ENCODE measurements at regions not wholly inside any gene's neighbourhood (a gene's known extent, or its start where the extent isn't known, plus 50 kb on each side); places are given as distances from the start of the nearest gene placed in this dataset.

GRCh38 chr18:2485983-2486382 lies 85.3 kb downstream of the METTL4 start:
- H3K4me3 ChIP-seq (ENCODE audit: low read depth, low read length), result no peak overlapping the region
- DNase-seq (ENCODE audit: low read depth), result peak; percentile 30
- TF ChIP-seq CTCF (IDR thresholded peaks at IDR 0.05; ENCODE audit: control insufficient read depth, extremely low read depth, insufficient read depth), result no peak

GRCh38 chr18:2486426-2486825 lies 84.9 kb downstream of the METTL4 start:
- no peak for TF ChIP-seq CTCF (IDR thresholded peaks at IDR 0.05; ENCODE audit: control insufficient read depth, extremely low read depth, insufficient read depth)
- H3K4me3 ChIP-seq (ENCODE audit: low read depth, low read length), result no peak overlapping the region

More at GRCh38 chr18:2486426-2486825, 84.9 kb downstream of the METTL4 start:
- DNase-seq (ENCODE audit: low read depth), result no peak
